ENCODE measurements at regions not wholly inside any gene's neighbourhood (a gene's known extent, or its start where the extent isn't known, plus 50 kb on each side); places are given as distances from the start of the nearest gene placed in this dataset.

GRCh38 chr2:220981926-220982325, 590.2 kb downstream of the EPHA4 start:
- H3K4me3 ChIP-seq (ENCODE audit: insufficient read depth, low read length) = no peak overlapping the region
- no peak for TF ChIP-seq CTCF (IDR thresholded peaks at IDR 0.05; ENCODE audit: extremely low read depth, low read depth, low read length)

GRCh38 chr2:220985561-220985960, 586.5 kb downstream of the EPHA4 start:
- H3K4me1 ChIP-seq (ENCODE audit: insufficient read depth, low read length) = no peaks in the 10 kb centered on the region
- no peaks in the 10 kb centered on the region for H4K20me1 ChIP-seq (ENCODE audit: insufficient read depth, low read length)
- H3K79me2 ChIP-seq (ENCODE audit: insufficient read depth, low read length) = no peaks in the 10 kb centered on the region
- H3K27ac ChIP-seq (ENCODE audit: low read depth, low read length) = no peak overlapping the region
- no peaks in the 10 kb centered on the region for H3K36me3 ChIP-seq (ENCODE audit: insufficient read depth, low read length)
- TF ChIP-seq CTCF (IDR thresholded peaks at IDR 0.05; ENCODE audit: extremely low read depth, low read depth, low read length) = no peak
- DNase-seq (ENCODE audit: insufficient read length, low spot score, missing footprints) = no peak
- no peak overlapping the region for H3K4me2 ChIP-seq (ENCODE audit: insufficient read depth, low read length)
- H3K9me3 ChIP-seq (ENCODE audit: low read depth, low read length) = peaks cover 3% of the 10 kb centered on the region
- no peaks in the 10 kb centered on the region for H3K27me3 ChIP-seq (ENCODE audit: insufficient read depth, low read length)
- H3K4me3 ChIP-seq (ENCODE audit: insufficient read depth, low read length) = no peak overlapping the region
- H2AFZ ChIP-seq (ENCODE audit: low read length) = no peak overlapping the region

More at GRCh38 chr2:220981926-220982325, 590.2 kb downstream of the EPHA4 start:
- H3K4me2 ChIP-seq (ENCODE audit: insufficient read depth, low read length) = no peak overlapping the region
- no peak for DNase-seq (ENCODE audit: insufficient read length, low spot score, missing footprints)
- no peak overlapping the region for H3K27ac ChIP-seq (ENCODE audit: low read depth, low read length)
- H2AFZ ChIP-seq (ENCODE audit: low read length) = no peak overlapping the region
- no peaks in the 10 kb centered on the region for H3K27me3 ChIP-seq (ENCODE audit: insufficient read depth, low read length)
- peaks cover 3% of the 10 kb centered on the region for H3K9me3 ChIP-seq (ENCODE audit: low read depth, low read length)
- H3K36me3 ChIP-seq (ENCODE audit: insufficient read depth, low read length) = no peaks in the 10 kb centered on the region
- H3K4me1 ChIP-seq (ENCODE audit: insufficient read depth, low read length) = no peaks in the 10 kb centered on the region
- H3K79me2 ChIP-seq (ENCODE audit: insufficient read depth, low read length) = no peaks in the 10 kb centered on the region
- H4K20me1 ChIP-seq (ENCODE audit: insufficient read depth, low read length) = no peaks in the 10 kb centered on the region

- Histone ChIP-seq H3K27ac (ENCODE audit: low read depth, low read length) (no peak overlapping the region), H3K4me3 (ENCODE audit: insufficient read depth, low read length) (no peak overlapping the region), H3K36me3 (ENCODE audit: insufficient read depth, low read length) (no peaks in the 10 kb centered on the region), H3K4me1 (ENCODE audit: insufficient read depth, low read length) (no peaks in the 10 kb centered on the region), H2AFZ (ENCODE audit: low read length) (no peak overlapping the region), H3K4me2 (ENCODE audit: insufficient read depth, low read length) (no peak overlapping the region), H3K79me2 (ENCODE audit: insufficient read depth, low read length) (no peaks in the 10 kb centered on the region), H3K9me3 (ENCODE audit: low read depth, low read length) (peaks cover 3% of the 10 kb centered on the region), H3K27me3 (ENCODE audit: insufficient read depth, low read length) (no peaks in the 10 kb centered on the region), H4K20me1 (ENCODE audit: insufficient read depth, low read length) (no peaks in the 10 kb centered on the region)
- TF ChIP-seq CTCF (IDR thresholded peaks at IDR 0.05; ENCODE audit: extremely low read depth, low read depth, low read length) = no peak
- no peak for DNase-seq (ENCODE audit: insufficient read length, low spot score, missing footprints)
Observed at GRCh38 chr2:220987839-220988238, 584.3 kb downstream of the EPHA4 start.

- no peaks in the 10 kb centered on the region for H3K9me3 ChIP-seq (ENCODE audit: low read depth, low read length)
- no peak for DNase-seq (ENCODE audit: insufficient read length, low spot score, missing footprints)
- H3K4me3 ChIP-seq (ENCODE audit: insufficient read depth, low read length) = no peak overlapping the region
Observed at GRCh38 chr2:220991972-220992371, 580.1 kb downstream of the EPHA4 start.

More at GRCh38 chr2:220991972-220992371, 580.1 kb downstream of the EPHA4 start:
- Histone ChIP-seq H3K36me3 (ENCODE audit: insufficient read depth, low read length) (no peaks in the 10 kb centered on the region), H3K4me2 (ENCODE audit: insufficient read depth, low read length) (no peak overlapping the region), H3K27me3 (ENCODE audit: insufficient read depth, low read length) (no peaks in the 10 kb centered on the region), H2AFZ (ENCODE audit: low read length) (no peak overlapping the region), H4K20me1 (ENCODE audit: insufficient read depth, low read length) (no peaks in the 10 kb centered on the region), H3K27ac (ENCODE audit: low read depth, low read length) (no peak overlapping the region), H3K79me2 (ENCODE audit: insufficient read depth, low read length) (no peaks in the 10 kb centered on the region), H3K4me1 (ENCODE audit: insufficient read depth, low read length) (no peaks in the 10 kb centered on the region)
- TF ChIP-seq CTCF (IDR thresholded peaks at IDR 0.05; ENCODE audit: extremely low read depth, low read depth, low read length) = no peak
